ENCODE measurements at regions not wholly inside any gene's neighbourhood (a gene's known extent, or its start where the extent isn't known, plus 50 kb on each side); places are given as distances from the start of the nearest gene placed in this dataset.

GRCh38 chrX:33840176-33840575 is 291.9 kb downstream of the FAM47A start:
- TF ChIP-seq ZFX (IDR thresholded peaks at IDR 0.05; ENCODE audit: borderline replicate concordance) (no peak), CTCF (IDR thresholded peaks at IDR 0.05) (no peak)
- H3K27ac ChIP-seq = no peak overlapping the region

- H3K27ac ChIP-seq = no peak overlapping the region
- TF ChIP-seq ZFX (IDR thresholded peaks at IDR 0.05; ENCODE audit: borderline replicate concordance) (no peak), CTCF (IDR thresholded peaks at IDR 0.05) (no peak)
Observed at GRCh38 chrX:33831211-33831610, 300.9 kb downstream of the FAM47A start.

DNA sequence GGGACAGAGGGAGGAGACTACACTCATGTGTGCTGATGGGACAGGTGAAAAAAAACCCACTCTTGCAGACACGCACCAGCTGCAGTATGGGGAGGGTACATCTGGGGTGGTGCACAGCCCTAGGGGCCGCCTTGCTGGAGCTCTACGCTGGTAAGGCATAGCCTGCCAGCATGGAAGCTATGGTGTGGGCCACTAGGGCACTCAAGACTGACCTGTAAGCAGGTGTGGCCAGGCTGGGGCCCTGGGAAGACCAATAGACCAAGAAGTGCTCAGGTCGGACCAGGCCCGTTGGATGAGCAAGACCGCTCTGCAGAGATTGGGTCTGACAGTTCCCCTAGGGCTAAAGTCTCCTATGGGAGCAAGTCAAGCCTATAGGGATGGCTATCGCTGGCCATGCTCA is 314.8 kb downstream of the FAM47A start:
- TF ChIP-seq CTCF (IDR thresholded peaks at IDR 0.05) (no peak), ZFX (IDR thresholded peaks at IDR 0.05; ENCODE audit: borderline replicate concordance) (no peak)
- H3K27ac ChIP-seq = no peak overlapping the region

GRCh38 chrX:33808636-33809035 is 323.5 kb downstream of the FAM47A start:
- no peak overlapping the region for H3K27ac ChIP-seq
- TF ChIP-seq CTCF (IDR thresholded peaks at IDR 0.05) (no peak), ZFX (IDR thresholded peaks at IDR 0.05; ENCODE audit: borderline replicate concordance) (no peak)

DNA sequence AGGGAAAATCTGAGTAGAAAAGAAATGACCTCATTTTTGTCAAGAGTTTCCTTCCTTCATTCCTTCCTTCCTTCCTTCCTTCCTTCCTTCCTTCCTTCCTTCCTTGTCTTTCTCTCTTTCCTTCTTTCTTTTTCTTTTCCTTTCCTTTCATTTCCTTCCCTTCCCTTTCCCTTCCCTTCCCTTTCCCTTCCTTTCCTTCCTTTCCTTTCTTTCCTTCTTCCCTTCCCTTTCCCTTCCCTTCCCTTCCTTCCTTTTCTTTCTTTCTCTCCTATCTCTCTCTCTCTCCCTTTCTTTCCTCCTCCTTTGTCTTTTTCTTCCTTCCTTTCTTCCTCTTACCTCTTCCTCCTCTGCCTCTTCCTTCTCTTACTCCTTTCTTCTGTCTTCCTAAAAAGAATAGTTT is 347.6 kb downstream of the FAM47A start:
- TF ChIP-seq ZFX (IDR thresholded peaks at IDR 0.05; ENCODE audit: borderline replicate concordance) (no peak), CTCF (IDR thresholded peaks at IDR 0.05) (no peak)
- H3K27ac ChIP-seq = no peak overlapping the region

DNA sequence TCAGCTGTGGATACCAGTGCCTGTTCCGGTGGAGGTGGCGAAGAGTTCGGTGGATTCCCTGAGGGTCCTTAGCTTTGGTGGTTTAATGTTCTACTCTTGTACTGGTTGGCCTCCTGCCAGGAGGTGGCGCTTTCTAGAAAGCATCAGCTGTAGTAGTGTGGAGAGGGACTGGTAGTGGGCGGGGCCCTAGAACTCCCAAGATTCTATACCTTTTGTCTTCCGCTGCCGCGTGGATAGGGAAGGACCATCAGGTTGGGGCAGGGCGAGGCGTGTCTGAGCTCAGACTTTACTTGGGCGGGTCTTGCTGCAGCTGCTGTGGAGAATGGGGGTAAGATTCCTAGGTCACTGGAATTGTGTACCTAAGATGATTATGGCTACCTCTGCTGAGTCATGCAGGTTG is 390.3 kb downstream of the FAM47A start:
- no peak for TF ChIP-seq ZFX (IDR thresholded peaks at IDR 0.05; ENCODE audit: borderline replicate concordance)
- no peak for TF ChIP-seq CTCF (IDR thresholded peaks at IDR 0.05)
- no peak overlapping the region for H3K27ac ChIP-seq

DNA sequence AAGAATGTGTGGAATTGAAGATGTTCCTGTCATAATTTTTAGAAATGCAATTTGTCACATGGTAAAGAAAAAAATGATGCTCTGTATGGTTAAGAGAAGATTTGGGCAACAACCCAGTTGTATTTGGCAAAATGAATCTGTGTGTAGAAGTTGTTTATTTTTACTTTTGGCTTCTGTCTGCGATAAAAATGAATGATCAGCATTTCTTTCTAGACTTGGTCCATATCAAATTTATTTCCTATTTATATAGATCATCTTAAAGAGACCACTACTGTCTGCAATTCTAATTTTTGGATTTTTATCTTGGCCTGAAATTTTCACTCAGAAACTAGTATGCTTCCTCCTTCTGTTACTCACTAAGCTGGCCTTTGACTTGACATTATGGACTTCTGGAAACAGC is 396.9 kb downstream of the FAM47A start:
- H3K27ac ChIP-seq = no peak overlapping the region
- TF ChIP-seq ZFX (IDR thresholded peaks at IDR 0.05; ENCODE audit: borderline replicate concordance) (no peak), CTCF (IDR thresholded peaks at IDR 0.05) (no peak)
